ENCODE measurements at regions not wholly inside any gene's neighbourhood (a gene's known extent, or its start where the extent isn't known, plus 50 kb on each side); places are given as distances from the start of the nearest gene placed in this dataset.

- no peak for TF ChIP-seq POLR2A (IDR thresholded peaks at IDR 0.05; ENCODE audit: low read length)
- TF ChIP-seq GATA1 (IDR thresholded peaks at IDR 0.05; ENCODE audit: low read depth, low read length): no peak
Measured at GRCh38 chr9:106112935-106113334, 418.6 kb downstream of the TMEM38B start.
